D341Med (cell line): ENCODE measurements at regions not wholly inside any gene's neighbourhood (a gene's known extent, or its start where the extent isn't known, plus 50 kb on each side); places are given as distances from the start of the nearest gene placed in this dataset.

Experiments
- DNase-seq: peaks from one replicate; pipeline ENCODE4 v3.0.0; 2012; ENCODE audit warnings: low spot score

GRCh38 chr10:78774999-78775711 is 293.6 kb upstream of the ZMIZ1 start:
- DNase-seq: no peak

DNA sequence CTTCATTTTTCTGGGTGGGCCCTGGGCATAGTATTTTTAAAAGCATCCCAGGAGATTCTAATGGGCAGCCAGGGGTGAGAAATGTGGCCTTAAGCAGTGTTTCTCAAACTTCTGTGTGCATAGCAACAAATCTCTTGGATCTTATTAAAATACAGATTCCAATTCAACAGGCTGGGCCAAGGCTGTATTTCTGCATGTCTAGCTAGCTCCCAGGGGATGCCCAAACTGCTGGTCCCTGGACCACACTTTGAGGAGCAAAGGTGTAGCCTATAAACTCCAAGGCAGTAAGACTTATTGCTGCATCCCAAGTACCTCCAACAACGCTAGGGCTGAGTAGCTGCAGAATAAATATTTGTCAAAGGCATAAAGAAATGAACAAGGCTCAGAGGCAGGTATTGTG is 292.9 kb upstream of the ZMIZ1 start:
- no peak for DNase-seq

- no peak for DNase-seq
Observed at GRCh38 chr10:78776756-78777155, 292.0 kb upstream of the ZMIZ1 start.

DNA sequence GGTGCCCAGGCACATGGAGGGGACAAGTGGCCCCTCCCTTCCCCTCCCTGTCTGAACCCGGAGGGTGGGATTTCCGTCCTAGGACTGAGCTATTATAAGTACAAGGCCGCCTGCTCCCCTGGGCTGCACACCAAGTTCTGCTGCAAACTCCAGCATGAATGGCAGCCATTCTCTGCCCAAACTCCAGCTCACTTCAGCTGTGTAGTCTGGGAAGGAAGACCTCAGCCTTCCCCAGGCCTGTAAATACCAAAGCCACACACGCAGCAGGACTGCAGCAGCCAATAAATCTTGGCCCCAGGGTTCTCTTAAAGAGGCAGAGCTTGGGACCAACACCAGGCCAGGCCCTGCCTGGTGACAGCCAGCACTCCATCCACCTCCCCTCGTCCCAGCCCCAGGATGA is 291.3 kb upstream of the ZMIZ1 start:
- DNase-seq: no peak

GRCh38 chr10:78777867-78778266 is 290.9 kb upstream of the ZMIZ1 start:
- no peak for DNase-seq

DNA sequence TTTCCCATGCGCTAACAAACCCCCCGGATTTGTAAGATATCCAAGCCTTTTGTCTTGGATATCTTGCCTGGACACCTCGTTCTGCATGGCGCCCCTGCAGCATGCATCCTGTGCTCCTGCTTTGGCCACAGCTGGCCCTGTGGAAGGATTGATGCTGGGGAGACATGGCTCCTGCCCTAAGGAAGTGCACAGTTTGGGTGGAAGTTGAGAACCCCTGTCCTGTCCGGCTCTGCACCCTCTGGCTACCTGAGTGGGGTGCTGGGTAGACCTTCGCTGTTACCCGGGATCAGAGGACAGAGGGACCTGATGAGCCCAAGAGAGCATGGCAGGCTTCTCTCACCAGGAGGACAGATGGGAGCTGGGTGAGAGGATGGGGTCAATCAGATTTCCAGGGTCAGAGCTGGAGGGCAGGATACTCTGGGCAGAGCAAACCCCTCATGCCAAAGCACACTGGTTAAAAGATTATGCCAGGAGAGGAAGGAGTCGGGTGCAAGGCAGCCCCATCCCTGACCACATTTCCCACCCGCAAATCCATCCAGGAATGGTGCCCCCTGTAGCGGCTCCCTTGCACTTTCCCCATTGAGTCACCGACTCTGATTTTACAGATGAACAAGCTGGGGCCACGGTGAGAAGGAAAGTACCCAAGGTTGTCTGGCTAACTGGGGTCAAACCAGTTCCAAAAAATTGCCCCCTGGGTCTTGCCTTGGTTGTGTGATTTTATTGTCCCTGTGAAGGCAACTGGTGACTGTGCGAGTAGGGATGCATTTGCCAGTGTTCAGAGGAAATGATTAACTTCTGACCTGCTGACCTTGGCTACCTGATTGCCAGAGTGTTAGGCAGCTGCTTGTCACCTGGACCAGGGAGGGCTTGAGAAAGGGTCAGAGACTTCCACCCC is 290.1 kb upstream of the ZMIZ1 start:
- no peak for DNase-seq

- DNase-seq: no peak
Observed at GRCh38 chr10:78779339-78779955, 289.3 kb upstream of the ZMIZ1 start.

DNA sequence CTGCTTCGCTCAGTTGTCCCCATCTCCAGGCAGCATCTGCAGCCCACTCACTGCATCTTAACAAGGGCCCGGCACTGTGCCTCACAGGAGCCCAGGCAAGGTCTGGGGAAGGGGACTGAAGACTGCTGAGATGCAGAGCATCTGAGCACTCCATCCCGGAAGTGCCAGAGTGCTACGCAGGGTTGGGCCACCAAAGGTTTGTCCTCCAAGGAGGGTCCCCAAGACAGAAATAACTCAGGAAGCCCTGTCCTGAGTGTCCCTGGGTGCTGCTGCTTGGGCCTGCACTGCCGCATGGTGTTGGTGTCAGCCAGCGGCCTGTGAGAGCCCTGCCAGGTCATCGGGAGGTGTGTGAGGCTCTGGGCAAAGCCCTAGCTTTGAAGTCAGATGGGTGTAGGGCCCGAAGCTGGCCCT is 288.2 kb upstream of the ZMIZ1 start:
- DNase-seq: no peak

GRCh38 chr10:78781251-78781913 is 287.4 kb upstream of the ZMIZ1 start:
- DNase-seq: no peak

DNA sequence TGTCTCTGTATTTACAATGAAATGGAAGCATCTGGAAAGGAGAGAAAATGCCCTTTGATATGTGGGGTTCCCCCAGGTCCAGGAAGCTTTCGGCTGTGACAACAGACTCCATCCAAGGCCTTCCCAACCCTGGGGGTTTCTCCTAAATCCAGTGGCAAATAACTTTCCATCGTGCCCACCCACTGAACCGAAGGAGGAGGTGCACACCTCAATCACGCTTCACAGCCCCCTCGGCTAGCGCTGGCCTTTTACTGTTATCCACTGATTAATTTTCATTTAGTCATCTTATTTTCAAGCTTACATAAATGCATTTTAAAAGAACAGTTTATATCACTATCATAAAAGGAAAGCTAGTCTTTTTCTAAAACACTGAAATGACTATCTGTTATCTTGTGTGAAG is 286.8 kb upstream of the ZMIZ1 start:
- DNase-seq: no peak

GRCh38 chr10:78782441-78782840 is 286.3 kb upstream of the ZMIZ1 start:
- DNase-seq: no peak

- DNase-seq: no peak
Observed at GRCh38 chr10:78783753-78784152, 285.0 kb upstream of the ZMIZ1 start.

DNA sequence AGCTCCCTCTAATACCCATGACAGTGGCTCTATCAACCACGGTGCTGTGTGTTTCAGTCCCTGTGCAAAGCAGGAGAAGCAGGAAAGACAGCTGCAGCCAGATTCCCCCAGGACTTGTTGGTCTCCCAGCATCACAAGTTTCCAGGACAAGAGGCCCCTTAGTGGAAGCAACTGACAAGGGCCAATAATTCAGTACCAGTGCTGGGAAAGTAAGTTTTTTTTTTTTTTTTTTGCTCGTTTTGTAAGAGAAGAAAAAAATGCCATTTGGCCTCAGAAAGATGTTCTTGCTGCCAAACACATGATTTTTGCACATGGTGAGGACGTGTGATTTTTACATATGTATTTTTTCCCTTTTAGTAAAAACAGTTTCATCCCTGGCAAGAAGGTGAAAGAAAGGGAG is 284.2 kb upstream of the ZMIZ1 start:
- no peak for DNase-seq

DNA sequence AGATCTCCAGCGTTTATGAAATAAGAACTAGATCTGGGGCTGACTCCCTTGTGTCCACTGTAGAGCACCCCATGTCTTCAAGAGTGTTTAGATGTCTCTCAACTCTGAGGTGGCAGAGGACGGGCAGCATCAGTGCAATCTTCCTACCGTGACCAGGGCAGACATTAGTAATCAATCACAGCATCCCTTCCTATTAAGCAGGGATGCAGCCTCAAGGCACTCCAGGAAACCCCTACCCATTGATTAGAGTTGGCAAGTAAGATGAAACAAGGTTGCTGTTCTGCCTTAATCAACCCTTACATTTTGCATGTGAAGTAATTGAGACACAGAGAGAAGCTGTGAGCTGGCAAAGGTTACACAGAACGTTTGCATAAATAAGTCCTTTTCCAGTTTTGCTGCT is 283.7 kb upstream of the ZMIZ1 start:
- no peak for DNase-seq

- no peak for DNase-seq
Observed at GRCh38 chr10:78785991-78786390, 282.8 kb upstream of the ZMIZ1 start.

GRCh38 chr10:78787125-78787524 is 281.6 kb upstream of the ZMIZ1 start:
- no peak for DNase-seq

DNA sequence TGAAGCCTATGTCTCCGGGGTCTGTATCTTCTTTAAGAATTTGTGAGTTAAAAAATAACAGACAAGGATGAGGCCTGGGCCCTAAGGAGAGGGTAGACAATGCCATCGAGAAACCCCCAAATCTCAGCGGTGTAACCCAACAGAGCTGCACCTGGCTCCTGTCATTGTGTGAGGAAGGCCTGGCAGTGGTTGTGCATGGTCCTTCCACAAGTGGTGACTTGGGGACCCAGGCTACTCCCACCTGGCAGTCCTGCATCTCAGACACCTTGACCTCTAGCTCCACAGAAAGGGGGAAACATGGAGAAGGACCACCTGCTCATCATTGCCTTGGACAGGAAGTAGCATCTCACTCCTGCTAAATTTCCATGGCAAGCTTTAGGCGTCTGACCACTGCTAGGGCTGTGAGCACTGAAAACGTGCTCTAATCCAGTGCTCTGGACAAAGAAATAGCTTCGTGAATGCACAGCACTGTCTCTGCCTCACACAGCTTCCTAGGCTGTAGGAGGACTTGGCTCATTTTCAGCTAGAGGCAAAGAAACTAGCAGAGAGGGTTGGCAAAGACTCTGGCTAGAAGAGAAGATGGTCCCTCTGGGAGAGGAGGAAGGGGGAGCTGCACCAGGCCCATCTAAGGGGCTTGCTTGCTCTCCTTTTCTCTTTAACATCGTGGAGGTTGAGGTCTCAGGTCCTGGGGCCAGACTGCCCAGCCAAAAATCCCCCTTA is 273.9 kb upstream of the ZMIZ1 start:
- no peak for DNase-seq

GRCh38 chr10:78798976-78799730 is 269.6 kb upstream of the ZMIZ1 start:
- no peak for DNase-seq

GRCh38 chr10:78800006-78800405 is 268.8 kb upstream of the ZMIZ1 start:
- no peak for DNase-seq

GRCh38 chr10:78800535-78801320 is 268.0 kb upstream of the ZMIZ1 start:
- no peak for DNase-seq
